ENCODE measurements at regions not wholly inside any gene's neighbourhood (a gene's known extent, or its start where the extent isn't known, plus 50 kb on each side); places are given as distances from the start of the nearest gene placed in this dataset.
A peak's percentile ranks its signal among the peaks of the same experiment; 100 is the strongest.

GRCh38 chr17:71110326-71110725 is 941.0 kb downstream of the KCNJ2 start:
- DNase-seq: peak; percentile 15

DNA sequence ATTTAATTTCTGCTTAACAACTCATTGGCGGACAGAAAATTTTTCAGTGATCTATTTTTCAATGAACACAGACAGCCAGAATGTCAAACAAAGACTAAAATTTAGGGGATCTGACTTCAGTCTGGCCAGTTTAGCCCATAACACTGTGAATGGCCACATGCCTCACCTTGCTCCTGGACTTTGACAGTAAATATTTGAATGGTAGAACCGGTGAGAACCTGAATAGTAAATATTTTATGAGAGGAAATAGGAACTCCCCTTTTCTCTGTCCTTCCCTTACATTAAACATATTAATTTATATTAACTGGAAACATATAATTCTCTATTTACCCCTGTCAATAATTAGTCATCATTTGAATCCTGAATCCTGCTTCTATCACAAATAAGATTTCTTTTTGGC is 942.1 kb downstream of the KCNJ2 start:
- DNase-seq: no peak

GRCh38 chr17:71111934-71112333 is 942.6 kb downstream of the KCNJ2 start:
- no peak for DNase-seq

- no peak for DNase-seq
These were observed 944.0 kb downstream of the KCNJ2 start for GRCh38 chr17:71113347-71113746.

DNA sequence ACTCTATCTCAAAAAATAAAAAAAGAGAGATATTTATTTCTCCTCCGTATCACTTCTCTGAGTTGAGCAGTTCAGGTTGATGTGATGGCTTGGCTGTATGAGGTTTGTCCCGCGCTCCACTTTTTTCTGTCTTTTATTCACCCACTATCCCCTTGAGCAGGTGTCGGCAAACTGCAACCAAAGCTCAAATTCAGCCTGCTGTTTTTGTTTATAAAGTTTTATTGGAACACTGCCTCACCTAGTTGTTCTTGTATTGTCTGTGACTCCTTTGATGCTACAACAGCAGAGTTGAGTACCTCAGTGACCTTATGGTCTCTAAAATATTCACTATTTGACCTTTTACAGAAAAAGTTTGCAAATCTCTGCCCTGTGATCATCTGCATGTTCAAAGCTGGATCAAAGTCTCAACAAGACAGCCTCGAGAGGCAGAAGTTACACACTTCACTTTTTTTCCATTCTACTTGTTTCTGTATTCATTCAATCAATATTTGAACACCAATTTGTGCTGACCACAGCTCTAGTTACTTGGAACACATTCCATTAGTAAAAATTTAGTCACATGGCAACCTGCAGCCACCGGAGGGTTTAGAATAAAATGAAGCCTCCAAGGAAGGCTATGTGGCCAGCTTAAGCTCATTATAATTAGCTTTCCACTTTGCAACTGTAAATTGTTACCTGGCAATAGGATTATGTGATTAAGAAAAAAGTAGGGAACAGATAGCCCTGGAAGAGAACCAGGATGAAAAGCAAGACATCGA is 945.8 kb downstream of the KCNJ2 start:
- no peak for DNase-seq

DNA sequence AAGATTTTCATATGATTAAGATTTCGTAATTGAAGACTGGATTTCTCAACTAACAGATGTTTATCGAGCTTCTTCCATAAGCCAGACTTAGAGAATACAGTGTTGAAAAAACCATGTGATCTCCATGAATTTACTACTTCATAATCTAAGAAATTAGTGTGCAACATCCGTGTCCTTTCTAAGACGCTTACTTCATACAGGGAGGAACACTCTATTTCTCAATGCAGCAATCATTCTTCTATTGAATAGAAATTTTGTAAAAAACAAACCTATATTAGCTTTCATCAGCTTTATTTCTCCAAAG is 946.3 kb downstream of the KCNJ2 start:
- peak; percentile 6 for DNase-seq

GRCh38 chr17:71117466-71117865 is 948.1 kb downstream of the KCNJ2 start:
- no peak for DNase-seq

DNA sequence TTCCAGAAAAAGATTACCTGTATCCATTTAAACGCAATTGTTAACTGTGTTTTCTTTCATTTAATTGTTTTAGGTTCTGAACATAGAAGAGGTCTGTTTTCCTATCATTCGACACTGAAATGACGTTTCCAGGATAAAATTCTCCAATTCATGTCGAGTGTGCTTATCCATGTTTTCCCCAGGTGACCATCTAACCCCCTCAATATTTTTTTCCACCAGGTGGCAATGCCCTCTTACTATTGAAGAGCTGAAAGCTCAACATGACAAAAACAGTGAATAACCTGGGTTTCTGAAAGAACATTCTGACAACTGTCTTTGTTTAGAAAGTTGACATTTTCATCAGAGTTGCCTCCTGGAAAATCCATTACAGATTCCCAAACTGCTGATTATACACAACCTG is 948.7 kb downstream of the KCNJ2 start:
- no peak for DNase-seq

DNA sequence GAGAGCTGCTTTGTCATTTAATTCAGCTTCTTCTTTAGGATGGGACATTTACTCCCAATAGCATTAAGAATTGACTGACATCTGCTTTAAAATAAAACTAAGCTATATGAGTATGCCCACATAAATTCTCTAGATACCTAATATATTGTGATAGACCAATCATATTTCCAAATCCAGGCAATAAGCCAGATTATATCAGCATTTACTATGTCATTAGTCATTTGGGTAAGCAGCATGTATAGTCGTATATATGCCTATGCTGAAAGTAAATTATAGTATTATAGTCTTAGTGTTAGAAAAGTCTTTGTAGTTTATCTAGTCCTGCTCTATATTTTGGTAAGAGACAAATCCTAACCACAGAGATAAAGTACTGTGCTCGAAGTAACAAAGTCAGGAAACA is 958.1 kb downstream of the KCNJ2 start:
- DNase-seq: peak; percentile 4

GRCh38 chr17:71142333-71142732 is 973.0 kb downstream of the KCNJ2 start:
- DNase-seq: peak; percentile 11

GRCh38 chr17:71145486-71145885 is 975.3 kb upstream of the SOX9 start:
- no peak for DNase-seq

DNA sequence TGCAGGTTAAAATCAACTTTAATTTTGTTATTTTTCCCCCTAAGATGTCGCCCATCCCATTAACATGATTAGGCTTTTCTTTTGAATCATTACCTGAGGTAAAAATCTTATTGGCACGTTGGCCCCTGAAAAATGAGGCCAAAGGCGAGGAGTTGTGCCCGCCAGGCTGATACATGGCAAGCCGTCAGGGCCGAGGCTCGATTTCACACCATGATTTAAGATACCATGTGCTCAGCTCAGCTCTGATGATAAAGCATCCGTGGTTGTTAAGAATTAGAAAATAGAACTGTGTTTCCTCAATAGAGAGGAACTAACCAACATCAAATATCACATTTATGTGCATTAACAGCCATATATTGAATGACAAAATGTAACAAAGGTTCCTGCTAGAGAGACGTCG is 972.9 kb upstream of the SOX9 start:
- no peak for DNase-seq

DNA sequence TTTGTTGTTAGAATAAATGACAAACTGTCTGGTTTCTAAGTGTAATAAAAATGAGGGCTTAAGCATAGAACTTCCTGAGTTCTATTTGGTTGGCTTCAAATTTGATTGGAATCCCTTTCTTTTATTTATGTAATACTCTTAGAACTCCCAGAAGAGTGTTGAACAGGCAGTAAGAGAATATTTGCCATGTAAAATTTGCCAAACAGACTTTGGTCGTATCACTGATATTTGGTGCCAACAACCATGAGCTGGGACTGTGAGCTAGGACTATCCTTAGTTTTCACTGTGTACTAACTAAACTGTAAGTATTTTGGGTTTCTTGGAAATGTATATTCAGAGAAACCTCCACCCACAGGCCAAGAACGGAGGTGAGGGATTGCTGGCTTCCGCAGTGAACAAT is 971.2 kb upstream of the SOX9 start:
- DNase-seq: no peak

GRCh38 chr17:71157297-71157696 is 963.5 kb upstream of the SOX9 start:
- DNase-seq: no peak

- no peak for DNase-seq
These were observed 962.4 kb upstream of the SOX9 start for GRCh38 chr17:71158437-71158836.

- DNase-seq: no peak
These were observed 957.6 kb upstream of the SOX9 start for GRCh38 chr17:71163121-71163812.

- DNase-seq: no peak
These were observed 957.1 kb upstream of the SOX9 start for GRCh38 chr17:71163813-71164122.

DNA sequence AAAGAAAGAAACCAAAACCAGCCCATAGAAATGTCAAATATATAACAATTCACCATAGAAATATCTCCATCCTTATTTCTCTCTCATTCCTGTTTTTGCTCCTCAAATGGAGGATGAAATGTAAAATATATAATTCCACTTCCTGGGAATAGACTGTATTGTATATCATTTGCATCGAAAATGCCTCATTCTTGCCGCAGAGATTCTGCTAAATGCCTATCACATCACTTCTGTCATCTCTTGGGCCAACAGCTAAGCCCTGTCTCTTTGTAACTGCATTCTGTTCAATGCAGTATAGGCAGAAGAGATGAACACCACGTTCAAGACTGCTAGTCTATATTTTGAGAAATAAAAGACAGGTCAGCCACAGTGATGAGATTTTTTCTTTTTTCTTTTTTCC is 956.3 kb upstream of the SOX9 start:
- DNase-seq: no peak

DNA sequence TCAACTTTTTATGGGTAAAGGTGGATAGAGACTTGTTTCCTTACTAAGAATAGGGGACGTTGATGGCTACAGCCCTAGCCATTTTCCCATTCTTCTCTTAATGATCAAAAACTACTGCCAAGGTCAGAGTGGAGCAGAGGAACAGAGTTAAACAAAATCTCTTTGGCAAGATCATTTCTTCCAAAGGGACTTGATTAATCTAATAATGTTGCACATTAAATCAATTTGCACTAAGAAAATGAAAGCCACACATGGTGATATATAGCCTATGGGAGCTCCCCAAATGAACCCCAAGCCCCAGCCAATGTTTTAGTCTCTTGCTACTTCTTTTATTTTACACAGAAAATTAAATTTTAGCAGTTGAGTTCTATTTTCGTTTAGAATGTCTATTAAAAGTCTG is 954.5 kb upstream of the SOX9 start:
- no peak for DNase-seq

- DNase-seq: no peak
These were observed 952.6 kb upstream of the SOX9 start for GRCh38 chr17:71168053-71168741.

GRCh38 chr17:71170070-71170469 is 950.8 kb upstream of the SOX9 start:
- no peak for DNase-seq

DNA sequence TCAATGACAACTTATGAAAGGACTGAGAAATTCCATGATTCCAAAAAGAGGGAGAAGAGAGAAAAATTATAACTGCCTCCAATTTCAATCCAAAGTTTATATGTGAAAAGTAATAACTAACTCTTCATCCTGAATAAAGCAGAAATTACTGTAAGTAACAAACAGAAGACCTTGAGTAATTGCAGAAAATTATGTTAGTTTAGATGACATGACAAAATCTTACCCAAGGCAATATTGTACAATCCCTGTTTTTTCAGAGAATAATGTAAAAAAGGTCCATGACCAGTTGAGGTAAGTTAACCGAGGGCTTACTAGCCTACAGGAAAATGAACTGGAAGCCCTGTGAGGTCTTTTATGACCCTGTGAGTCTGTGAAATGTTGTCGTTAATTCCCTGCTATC is 949.5 kb upstream of the SOX9 start:
- DNase-seq: no peak

DNA sequence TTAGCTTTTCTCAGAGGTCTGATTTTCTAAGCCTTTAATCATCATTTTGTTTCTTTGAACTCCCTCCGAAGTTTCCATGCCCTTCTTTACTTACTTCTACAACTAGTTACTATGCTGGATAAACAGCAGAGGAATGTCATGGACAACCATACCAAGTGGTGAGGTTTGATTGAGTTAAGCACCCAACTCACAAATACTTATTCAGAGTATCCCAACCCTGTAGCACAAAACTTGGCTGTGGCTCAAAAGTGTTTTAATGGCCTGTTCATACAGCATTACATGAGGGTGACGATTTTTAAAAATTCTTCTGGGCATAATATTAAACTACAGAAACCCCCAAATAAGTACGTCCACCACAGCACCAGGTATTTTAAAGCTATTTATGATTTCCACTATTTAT is 946.8 kb upstream of the SOX9 start:
- no peak for DNase-seq

DNA sequence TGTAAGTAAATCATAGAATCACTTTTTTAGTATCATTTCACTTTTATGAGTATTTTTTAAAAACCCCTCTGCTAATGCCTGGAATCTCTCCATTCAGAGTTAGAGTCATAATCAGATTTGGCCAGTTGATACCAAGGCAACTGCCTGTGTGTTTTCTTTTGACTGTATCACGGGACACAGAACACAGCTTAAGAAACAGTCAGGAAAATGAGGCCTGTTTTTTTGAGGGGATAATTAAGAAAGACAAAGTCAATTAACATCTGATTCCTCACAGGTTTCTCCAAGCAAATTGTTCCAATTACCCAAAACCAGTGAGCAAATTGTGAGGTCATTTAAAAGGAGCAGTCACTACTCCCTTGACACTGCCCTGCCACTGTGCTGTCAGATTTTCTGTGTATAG is 944.5 kb upstream of the SOX9 start:
- DNase-seq: no peak
